ENCODE measurements at regions not wholly inside any gene's neighbourhood (a gene's known extent, or its start where the extent isn't known, plus 50 kb on each side); places are given as distances from the start of the nearest gene placed in this dataset.

GRCh38 chr4:14529653-14530052 lies 472.6 kb upstream of the CPEB2 start:
- Mint-ChIP-seq H3K27me3 (no peaks in the 10 kb centered on the region), H3K4me3 (no peak overlapping the region), H3K4me1 (no peaks in the 10 kb centered on the region), H3K36me3 (ENCODE audit: insufficient read depth) (no peaks in the 10 kb centered on the region), H3K9me3 (peaks cover 6% of the 10 kb centered on the region), H3K27ac (ENCODE audit: low read depth) (no peak overlapping the region)
- ATAC-seq (replicated peaks; ENCODE audit: extremely low read depth, poor library complexity, severe bottlenecking) = no peak
- DNase-seq (ENCODE audit: low spot score in 2 of 2) = no peak

- DNase-seq (ENCODE audit: low spot score in 2 of 2) (no peak), ATAC-seq (replicated peaks; ENCODE audit: extremely low read depth, poor library complexity, severe bottlenecking) (no peak)
- H3K36me3 Mint-ChIP-seq (ENCODE audit: insufficient read depth) = no peaks in the 10 kb centered on the region
- H3K4me1 Mint-ChIP-seq = no peaks in the 10 kb centered on the region
- no peak overlapping the region for H3K27ac Mint-ChIP-seq (ENCODE audit: low read depth)
- H3K4me3 Mint-ChIP-seq = no peak overlapping the region
- H3K9me3 Mint-ChIP-seq = peaks cover 6% of the 10 kb centered on the region
- no peaks in the 10 kb centered on the region for H3K27me3 Mint-ChIP-seq
These were observed 469.8 kb upstream of the CPEB2 start for GRCh38 chr4:14532436-14532835.

- Mint-ChIP-seq H3K27me3 (no peaks in the 10 kb centered on the region), H3K9me3 (peaks cover 28% of the 10 kb centered on the region), H3K4me3 (no peak overlapping the region), H3K36me3 (ENCODE audit: insufficient read depth) (no peaks in the 10 kb centered on the region), H3K27ac (ENCODE audit: low read depth) (no peak overlapping the region), H3K4me1 (no peaks in the 10 kb centered on the region)
- DNase-seq (ENCODE audit: low spot score in 2 of 2) (no peak), ATAC-seq (replicated peaks; ENCODE audit: extremely low read depth, poor library complexity, severe bottlenecking) (no peak)
These were observed 463.0 kb upstream of the CPEB2 start for GRCh38 chr4:14539246-14539645.

DNA sequence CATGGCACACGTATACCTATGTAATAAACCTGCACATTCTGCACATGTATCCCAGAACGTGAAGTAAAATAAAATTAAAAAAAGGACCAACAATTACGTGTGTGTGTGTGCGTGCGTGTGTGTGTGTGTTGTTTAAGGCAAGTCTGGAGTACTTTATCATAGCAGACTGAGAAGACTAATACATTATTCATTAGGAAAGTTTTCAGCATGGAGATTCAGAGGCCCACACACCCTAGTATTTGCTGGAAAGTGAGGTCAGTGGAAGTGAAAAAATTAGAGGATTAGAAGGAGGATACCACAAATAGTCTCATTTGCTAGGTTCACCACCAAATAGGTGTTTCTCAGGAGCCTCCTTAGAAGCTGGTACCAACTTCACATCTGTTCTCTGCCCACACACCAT lies 457.1 kb upstream of the CPEB2 start:
- Mint-ChIP-seq H3K4me3 (no peak overlapping the region), H3K27me3 (no peaks in the 10 kb centered on the region), H3K9me3 (peaks cover 24% of the 10 kb centered on the region), H3K4me1 (no peaks in the 10 kb centered on the region), H3K27ac (ENCODE audit: low read depth) (no peak overlapping the region), H3K36me3 (ENCODE audit: insufficient read depth) (no peaks in the 10 kb centered on the region)
- ATAC-seq (replicated peaks; ENCODE audit: extremely low read depth, poor library complexity, severe bottlenecking) (no peak), DNase-seq (ENCODE audit: low spot score in 2 of 2) (no peak)

GRCh38 chr4:14545807-14546206 lies 456.5 kb upstream of the CPEB2 start:
- ATAC-seq (replicated peaks; ENCODE audit: extremely low read depth, poor library complexity, severe bottlenecking) (no peak), DNase-seq (ENCODE audit: low spot score in 2 of 2) (no peak)
- Mint-ChIP-seq H3K36me3 (ENCODE audit: insufficient read depth) (no peaks in the 10 kb centered on the region), H3K27ac (ENCODE audit: low read depth) (no peak overlapping the region), H3K9me3 (peaks cover 21% of the 10 kb centered on the region), H3K4me1 (no peaks in the 10 kb centered on the region), H3K27me3 (no peaks in the 10 kb centered on the region), H3K4me3 (no peak overlapping the region)

DNA sequence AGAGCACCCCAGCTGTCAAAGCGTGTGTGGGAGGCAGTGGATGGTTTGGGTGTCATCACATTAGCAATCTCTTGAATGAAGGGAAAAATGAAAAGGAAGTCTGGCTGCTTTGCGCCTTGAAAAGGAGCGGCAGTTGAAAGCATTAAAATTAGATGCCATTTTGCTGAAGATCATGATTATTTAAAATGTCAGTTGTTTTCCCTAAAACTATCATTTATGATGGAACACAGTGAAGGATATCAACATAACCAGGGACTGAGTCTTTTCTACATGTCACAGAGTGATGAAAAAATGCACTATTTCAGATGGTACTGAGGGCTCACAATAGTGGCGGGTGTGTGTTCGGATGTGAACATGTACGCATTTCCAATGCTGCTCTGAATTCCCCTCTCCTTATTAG lies 450.2 kb upstream of the CPEB2 start:
- no peak for ATAC-seq (replicated peaks; ENCODE audit: extremely low read depth, poor library complexity, severe bottlenecking)
- no peak overlapping the region for H3K27ac Mint-ChIP-seq (ENCODE audit: low read depth)
- DNase-seq (ENCODE audit: low spot score in 2 of 2) = no peak
- H3K4me3 Mint-ChIP-seq = no peak overlapping the region
- no peaks in the 10 kb centered on the region for H3K4me1 Mint-ChIP-seq
- peaks cover 5% of the 10 kb centered on the region for H3K9me3 Mint-ChIP-seq
- no peaks in the 10 kb centered on the region for H3K27me3 Mint-ChIP-seq
- no peaks in the 10 kb centered on the region for H3K36me3 Mint-ChIP-seq (ENCODE audit: insufficient read depth)

- H3K9me3 Mint-ChIP-seq = peaks cover 7% of the 10 kb centered on the region
- ATAC-seq (replicated peaks; ENCODE audit: extremely low read depth, poor library complexity, severe bottlenecking) = no peak
- no peak for DNase-seq (ENCODE audit: low spot score in 2 of 2)
- H3K4me1 Mint-ChIP-seq = no peaks in the 10 kb centered on the region
- no peaks in the 10 kb centered on the region for H3K27me3 Mint-ChIP-seq
- no peak overlapping the region for H3K27ac Mint-ChIP-seq (ENCODE audit: low read depth)
- no peaks in the 10 kb centered on the region for H3K36me3 Mint-ChIP-seq (ENCODE audit: insufficient read depth)
- no peak overlapping the region for H3K4me3 Mint-ChIP-seq
These were observed 442.6 kb upstream of the CPEB2 start for GRCh38 chr4:14559646-14560045.

- no peak for DNase-seq (ENCODE audit: low spot score in 2 of 2)
- Mint-ChIP-seq H3K27ac (ENCODE audit: low read depth) (no peak overlapping the region), H3K27me3 (no peaks in the 10 kb centered on the region)
These were observed 441.7 kb upstream of the CPEB2 start for GRCh38 chr4:14560577-14560976.

DNA sequence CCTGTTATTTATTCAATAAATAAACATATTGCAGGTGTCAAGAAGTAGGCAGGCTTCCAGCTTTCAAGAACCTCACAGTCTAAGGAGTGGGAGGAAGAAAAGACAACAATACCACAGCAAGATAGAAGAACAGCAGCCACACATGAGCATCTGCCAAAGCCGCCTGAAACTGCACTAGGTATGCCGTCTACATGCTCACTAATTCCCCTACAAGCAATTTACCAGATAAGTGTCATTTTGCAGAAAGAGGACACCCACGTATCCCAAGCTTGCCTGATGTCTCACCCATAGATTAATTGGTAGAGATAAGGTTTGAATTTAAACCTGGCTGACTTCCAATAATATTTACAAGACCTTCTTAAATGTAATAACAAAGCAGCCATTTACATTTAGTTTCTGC lies 439.4 kb upstream of the CPEB2 start:
- no peak for ATAC-seq (replicated peaks; ENCODE audit: extremely low read depth, poor library complexity, severe bottlenecking)
- peaks cover 7% of the 10 kb centered on the region for H3K9me3 Mint-ChIP-seq

More at GRCh38 chr4:14560577-14560976, 441.7 kb upstream of the CPEB2 start:
- H3K4me1 Mint-ChIP-seq = no peaks in the 10 kb centered on the region
- no peak overlapping the region for H3K4me3 Mint-ChIP-seq
- no peak for ATAC-seq (replicated peaks; ENCODE audit: extremely low read depth, poor library complexity, severe bottlenecking)
- no peaks in the 10 kb centered on the region for H3K36me3 Mint-ChIP-seq (ENCODE audit: insufficient read depth)
- H3K9me3 Mint-ChIP-seq = peaks cover 7% of the 10 kb centered on the region

GRCh38 chr4:14564281-14564680 lies 438.0 kb upstream of the CPEB2 start:
- peaks cover 7% of the 10 kb centered on the region for H3K9me3 Mint-ChIP-seq
- no peaks in the 10 kb centered on the region for H3K27me3 Mint-ChIP-seq
- H3K36me3 Mint-ChIP-seq (ENCODE audit: insufficient read depth) = no peaks in the 10 kb centered on the region
- DNase-seq (ENCODE audit: low spot score in 2 of 2) (no peak), ATAC-seq (replicated peaks; ENCODE audit: extremely low read depth, poor library complexity, severe bottlenecking) (no peak)
- H3K4me1 Mint-ChIP-seq = no peaks in the 10 kb centered on the region
- H3K4me3 Mint-ChIP-seq = no peak overlapping the region
- H3K27ac Mint-ChIP-seq (ENCODE audit: low read depth) = no peak overlapping the region

More for the DNA sequence above, 439.4 kb upstream of the CPEB2 start:
- DNase-seq (ENCODE audit: low spot score in 2 of 2) = no peak
- no peak overlapping the region for H3K4me3 Mint-ChIP-seq
- no peaks in the 10 kb centered on the region for H3K27me3 Mint-ChIP-seq
- no peaks in the 10 kb centered on the region for H3K4me1 Mint-ChIP-seq
- H3K36me3 Mint-ChIP-seq (ENCODE audit: insufficient read depth) = no peaks in the 10 kb centered on the region
- no peak overlapping the region for H3K27ac Mint-ChIP-seq (ENCODE audit: low read depth)

GRCh38 chr4:14566518-14566917 lies 435.8 kb upstream of the CPEB2 start:
- H3K4me1 Mint-ChIP-seq = no peaks in the 10 kb centered on the region
- DNase-seq (ENCODE audit: low spot score in 2 of 2) (no peak), ATAC-seq (replicated peaks; ENCODE audit: extremely low read depth, poor library complexity, severe bottlenecking) (no peak)
- H3K27ac Mint-ChIP-seq (ENCODE audit: low read depth) = no peak overlapping the region
- no peaks in the 10 kb centered on the region for H3K36me3 Mint-ChIP-seq (ENCODE audit: insufficient read depth)
- no peaks in the 10 kb centered on the region for H3K9me3 Mint-ChIP-seq
- H3K4me3 Mint-ChIP-seq = no peak overlapping the region
- H3K27me3 Mint-ChIP-seq = no peaks in the 10 kb centered on the region

DNA sequence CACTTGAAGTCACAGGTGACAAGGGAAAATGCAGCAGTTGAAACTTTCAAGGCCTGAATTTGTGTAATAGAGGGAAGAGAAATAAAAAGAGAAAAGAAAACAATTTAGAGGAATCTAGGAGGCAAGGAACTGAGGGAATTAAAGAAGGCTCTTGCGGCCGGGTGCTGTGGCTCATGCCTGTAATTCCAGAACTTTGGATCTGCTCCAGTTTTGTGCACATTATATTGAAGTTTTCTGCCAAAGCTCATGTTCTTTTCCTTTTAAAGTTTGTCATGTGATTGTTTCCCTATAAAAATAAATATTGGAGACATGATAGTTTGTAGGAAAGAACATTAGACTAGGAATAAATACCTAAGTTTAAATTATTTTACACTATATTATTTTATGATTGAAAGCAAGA lies 433.9 kb upstream of the CPEB2 start:
- Mint-ChIP-seq H3K27me3 (no peaks in the 10 kb centered on the region), H3K4me1 (no peaks in the 10 kb centered on the region), H3K9me3 (no peaks in the 10 kb centered on the region), H3K36me3 (ENCODE audit: insufficient read depth) (no peaks in the 10 kb centered on the region), H3K4me3 (no peak overlapping the region), H3K27ac (ENCODE audit: low read depth) (no peak overlapping the region)
- no peak for ATAC-seq (replicated peaks; ENCODE audit: extremely low read depth, poor library complexity, severe bottlenecking)
- no peak for DNase-seq (ENCODE audit: low spot score in 2 of 2)

DNA sequence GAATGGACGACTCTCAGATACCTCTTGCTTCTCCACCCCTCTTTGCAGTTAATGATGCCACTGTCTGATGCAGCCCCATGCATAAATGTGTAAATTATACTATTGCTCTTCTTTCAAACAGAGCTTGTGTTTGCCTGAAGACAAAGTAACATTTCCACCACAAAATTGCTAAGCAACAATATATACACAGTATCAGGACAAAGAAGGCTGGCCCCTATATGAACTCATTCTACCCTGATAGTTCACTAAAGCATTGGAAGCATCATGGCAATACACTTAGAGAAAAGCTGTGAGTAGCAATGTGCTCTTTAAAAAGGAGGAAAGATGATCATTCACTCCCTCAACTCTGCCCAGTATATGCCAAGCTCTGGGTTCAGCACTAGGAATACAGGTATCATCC lies 427.0 kb upstream of the CPEB2 start:
- no peak for DNase-seq (ENCODE audit: low spot score in 2 of 2)
- no peak for ATAC-seq (replicated peaks; ENCODE audit: extremely low read depth, poor library complexity, severe bottlenecking)
- Mint-ChIP-seq H3K27me3 (no peaks in the 10 kb centered on the region), H3K27ac (ENCODE audit: low read depth) (no peak overlapping the region), H3K4me3 (no peak overlapping the region), H3K9me3 (no peaks in the 10 kb centered on the region), H3K4me1 (no peaks in the 10 kb centered on the region), H3K36me3 (ENCODE audit: insufficient read depth) (no peaks in the 10 kb centered on the region)

DNA sequence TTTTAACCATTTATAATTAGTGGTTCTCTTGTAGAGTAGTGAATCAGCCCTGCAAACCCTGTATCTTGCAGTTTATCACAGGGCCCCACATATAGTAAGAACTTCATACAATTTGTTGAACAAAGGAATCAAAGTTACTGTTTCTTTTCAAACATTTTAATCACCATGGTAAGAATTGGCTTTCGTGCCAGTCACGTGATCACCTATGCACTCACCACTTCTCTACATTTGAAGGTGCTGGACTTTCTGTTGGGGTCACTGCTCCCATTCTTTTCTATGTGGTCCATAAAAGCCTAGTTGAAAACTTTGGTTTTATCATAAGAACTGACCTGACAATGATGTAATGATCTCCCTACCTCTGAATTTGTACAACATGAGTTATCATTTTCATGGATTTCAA lies 426.4 kb upstream of the CPEB2 start:
- no peak overlapping the region for H3K4me3 Mint-ChIP-seq
- no peaks in the 10 kb centered on the region for H3K4me1 Mint-ChIP-seq
- H3K27ac Mint-ChIP-seq (ENCODE audit: low read depth) = no peak overlapping the region
- DNase-seq (ENCODE audit: low spot score in 2 of 2) (no peak), ATAC-seq (replicated peaks; ENCODE audit: extremely low read depth, poor library complexity, severe bottlenecking) (no peak)
- no peaks in the 10 kb centered on the region for H3K36me3 Mint-ChIP-seq (ENCODE audit: insufficient read depth)
- H3K9me3 Mint-ChIP-seq = peaks cover 2% of the 10 kb centered on the region
- no peaks in the 10 kb centered on the region for H3K27me3 Mint-ChIP-seq

Data from central memory CD8-positive, alpha-beta T cell (primary cell).